HEK293 (cell line): ENCODE measurements at regions not wholly inside any gene's neighbourhood (a gene's known extent, or its start where the extent isn't known, plus 50 kb on each side); places are given as distances from the start of the nearest gene placed in this dataset.

Experiments used
- CTCF ChIA-PET: fragments of 350-600 bp; formaldehyde crosslinking; extraction: SDS; loops from one replicate; lab custom pipeline; 2021; ENCODE audit warnings: antibody characterized with exemption; lab: Yijun Ruan, JAX
- POLR2A ChIA-PET: fragments of 300-600 bp; formaldehyde crosslinking; extraction: SDS; loops from one replicate; lab custom pipeline; 2020; ENCODE audit warnings: antibody characterized with exemption, inconsistent platforms; lab: Yijun Ruan, JAX
- H3K27ac ChIP-seq: fragments of 200-500 bp; sonication (Bioruptor generic); 2 replicates; pipeline ENCODE4 v1.5.1; 2014; ENCODE audit warnings: low read depth, low read length, control low read depth, inconsistent platforms; ENCODE audit errors: extremely low read depth
- H3K36me3 ChIP-seq, 2 experiments: fragments of 200-500 bp in 1 of 2; sonication (Bioruptor generic) in 1 of 2; 1 replicate in 1 of 2; 2 replicates in 1 of 2; pipeline ENCODE4 v1.5.1; 2014 to 2017; ENCODE audit warnings: inconsistent platforms in 2 of 2, low read length in 2 of 2; ENCODE audit not compliant: control insufficient read depth in 2 of 2, insufficient read depth in 1 of 2
- H3K4me1 ChIP-seq: fragments of 200-500 bp; sonication (Bioruptor generic); 2 replicates; pipeline ENCODE4 v1.5.1; 2014; ENCODE audit warnings: mild to moderate bottlenecking, low read length, inconsistent platforms; ENCODE audit not compliant: control insufficient read depth, insufficient read depth
- H3K4me3 ChIP-seq: 2 replicates; pipeline ENCODE4 v1.5.1; 2011; ENCODE audit warnings: low read depth, mild to moderate bottlenecking, control low read depth, low read length, moderate library complexity
- H3K9me3 ChIP-seq: fragments of 200-500 bp; sonication (Bioruptor generic); 2 replicates; pipeline ENCODE4 v1.5.1; 2014; ENCODE audit warnings: low read depth, low read length, inconsistent platforms; ENCODE audit not compliant: control insufficient read depth, insufficient read depth
- GLIS1 ChIP-seq: fragments of 450-650 bp; formaldehyde crosslinking; IDR thresholded peaks from 2 replicates; pipeline ENCODE4 v1.5.1; 2016; ENCODE audit warnings: missing biosample characterization, missing genetic modification characterization
- GLIS2 ChIP-seq: fragments of 450-650 bp; formaldehyde crosslinking; IDR thresholded peaks from 2 replicates; pipeline ENCODE4 v1.5.1; 2016; ENCODE audit warnings: missing biosample characterization, missing genetic modification characterization
- INSM2 ChIP-seq: fragments of 450-650 bp; formaldehyde crosslinking; IDR thresholded peaks from 2 replicates; pipeline ENCODE4 v1.5.1; 2016; ENCODE audit warnings: missing biosample characterization, missing genetic modification characterization
- KLF1 ChIP-seq: fragments of 450-650 bp; formaldehyde crosslinking; IDR thresholded peaks from 2 replicates; pipeline ENCODE4 v1.5.1; 2016; ENCODE audit warnings: missing biosample characterization, missing genetic modification characterization
- SCRT1 ChIP-seq: fragments of 450-650 bp; formaldehyde crosslinking; IDR thresholded peaks from 2 replicates; pipeline ENCODE4 v1.5.1; 2016; ENCODE audit warnings: missing biosample characterization, missing genetic modification characterization, borderline replicate concordance
- SP2 ChIP-seq: fragments of 450-650 bp; formaldehyde crosslinking; IDR thresholded peaks from 2 replicates; pipeline ENCODE4 v1.5.1; 2016; ENCODE audit warnings: missing biosample characterization, missing genetic modification characterization
- YY1 ChIP-seq: fragments of 450-650 bp; formaldehyde crosslinking; IDR thresholded peaks from 2 replicates; pipeline ENCODE4 v1.5.1; 2018; ENCODE audit warnings: missing biosample characterization, missing genetic modification characterization
- YY2 ChIP-seq: fragments of 450-650 bp; formaldehyde crosslinking; IDR thresholded peaks from 2 replicates; pipeline ENCODE4 v1.5.1; 2016; ENCODE audit warnings: missing biosample characterization, missing genetic modification characterization
- ZBTB17 ChIP-seq: fragments of 450-650 bp; formaldehyde crosslinking; IDR thresholded peaks from 2 replicates; pipeline ENCODE4 v1.5.1; 2016; ENCODE audit warnings: missing biosample characterization, missing genetic modification characterization
- ZBTB48 ChIP-seq: fragments of 450-650 bp; formaldehyde crosslinking; IDR thresholded peaks from 2 replicates; pipeline ENCODE4 v1.5.1; 2016; ENCODE audit warnings: missing biosample characterization, missing genetic modification characterization
- ZIC2 ChIP-seq: fragments of 450-650 bp; formaldehyde crosslinking; IDR thresholded peaks from 2 replicates; pipeline ENCODE4 v1.5.1; 2016; ENCODE audit warnings: missing biosample characterization, missing genetic modification characterization
- ZNF112 ChIP-seq: fragments of 450-650 bp; formaldehyde crosslinking; IDR thresholded peaks from 2 replicates; pipeline ENCODE4 v1.5.0; 2017; ENCODE audit warnings: missing biosample characterization, missing genetic modification characterization
- ZNF169 ChIP-seq: fragments of 450-650 bp; formaldehyde crosslinking; IDR thresholded peaks from 2 replicates; pipeline ENCODE4 v1.5.1; 2016; ENCODE audit warnings: missing biosample characterization, missing genetic modification characterization
- ZNF19 ChIP-seq: fragments of 450-650 bp; formaldehyde crosslinking; IDR thresholded peaks from 2 replicates; pipeline ENCODE4; 2016; ENCODE audit warnings: missing biosample characterization, missing genetic modification characterization, low read depth
- ZNF211 ChIP-seq: fragments of 450-650 bp; formaldehyde crosslinking; IDR thresholded peaks from 2 replicates; pipeline ENCODE4 v1.5.1; 2016; ENCODE audit warnings: low read depth, missing biosample characterization, missing genetic modification characterization
- ZNF292 ChIP-seq: fragments of 450-650 bp; formaldehyde crosslinking; IDR thresholded peaks from 2 replicates; pipeline ENCODE4 v1.5.1; 2016; ENCODE audit warnings: low read depth, missing biosample characterization, missing genetic modification characterization, borderline replicate concordance
- ZNF324 ChIP-seq: fragments of 450-650 bp; formaldehyde crosslinking; IDR thresholded peaks from 2 replicates; pipeline ENCODE4 v1.5.1; 2016; ENCODE audit warnings: missing biosample characterization, missing genetic modification characterization
- ZNF488 ChIP-seq: fragments of 450-650 bp; formaldehyde crosslinking; IDR thresholded peaks from 2 replicates; pipeline ENCODE4 v1.5.1; 2016; ENCODE audit warnings: missing biosample characterization, missing genetic modification characterization
- ZNF510 ChIP-seq: fragments of 450-650 bp; formaldehyde crosslinking; IDR thresholded peaks from 2 replicates; pipeline ENCODE4 v1.5.1; 2018; ENCODE audit warnings: mild to moderate bottlenecking, missing genetic modification characterization, missing biosample characterization; ENCODE audit not compliant: insufficient replicate concordance
- ZNF830 ChIP-seq: fragments of 450-650 bp; IDR thresholded peaks from 2 replicates; pipeline ENCODE4 v1.5.0; 2018; ENCODE audit warnings: missing biosample characterization, missing genetic modification characterization, low read depth, mild to moderate bottlenecking, moderate library complexity
- ZSCAN18 ChIP-seq: fragments of 450-650 bp; formaldehyde crosslinking; IDR thresholded peaks from 2 replicates; pipeline ENCODE4 v1.5.1; 2016; ENCODE audit warnings: missing biosample characterization, missing genetic modification characterization
- ZSCAN30 ChIP-seq: fragments of 450-650 bp; IDR thresholded peaks from 2 replicates; pipeline ENCODE4 v1.5.1; 2018; ENCODE audit warnings: missing biosample characterization, mild to moderate bottlenecking, missing genetic modification characterization, moderate library complexity
- TF ChIP-seq, protein P1 (sequence below): fragments of 450-650 bp; formaldehyde crosslinking; IDR thresholded peaks from 2 replicates; pipeline ENCODE4 v1.5.1; 2016; ENCODE audit warnings: missing biosample characterization, missing genetic modification characterization, low read depth

- Histone ChIP-seq H3K9me3 (no peaks in the 10 kb centered on the region), H3K36me3 (no peaks in the 10 kb centered on the region), H3K4me1 (no peaks in the 10 kb centered on the region), H3K4me3 (no peak overlapping the region), H3K27ac (no peak overlapping the region)
- CTCF ChIA-PET, result no interaction called here
- POLR2A ChIA-PET, result no interaction called here
- TF ChIP-seq GLIS1 (tag by site-specific recombination), result peak; percentile 98
- TF ChIP-seq ZNF510 (tag by site-specific recombination), result no peak
- TF ChIP-seq ZNF112 (tag by site-specific recombination), result no peak
- no peak for TF ChIP-seq ZNF292 (tag by site-specific recombination)
- peak; percentile 71 for TF ChIP-seq ZIC2 (tag by site-specific recombination)
Measured at GRCh38 chr16:49019831-49020230, 261.8 kb downstream of the CBLN1 start.

- no peaks in the 10 kb centered on the region for H3K4me1 ChIP-seq
- H3K4me3 ChIP-seq, result no peak overlapping the region
- no peaks in the 10 kb centered on the region for H3K9me3 ChIP-seq
- no peaks in the 10 kb centered on the region for H3K36me3 ChIP-seq
- H3K27ac ChIP-seq, result no peak overlapping the region
- ChIA-PET POLR2A (no interaction called here), CTCF (interaction anchor here (1.0 kb wide), 1 partner anchor 13 kb away, joined by 3 read pairs; no protein-coding TSS in a partner anchor)
- TF ChIP-seq ZIC2 (tag by site-specific recombination) (0 out of 2 replicates have a peak, but pooled peaks have one; percentile 11), ZBTB17 (tag by site-specific recombination) (0 out of 2 replicates have a peak, but pooled peaks have one; percentile 20), ZNF488 (tag by site-specific recombination) (no peak), GLIS1 (tag by site-specific recombination) (peak; percentile 80), INSM2 (no peak), ZBTB48 (tag by site-specific recombination) (0 out of 2 replicates have a peak, but pooled peaks have one; percentile 27)
- TF ChIP-seq, protein P1, sequence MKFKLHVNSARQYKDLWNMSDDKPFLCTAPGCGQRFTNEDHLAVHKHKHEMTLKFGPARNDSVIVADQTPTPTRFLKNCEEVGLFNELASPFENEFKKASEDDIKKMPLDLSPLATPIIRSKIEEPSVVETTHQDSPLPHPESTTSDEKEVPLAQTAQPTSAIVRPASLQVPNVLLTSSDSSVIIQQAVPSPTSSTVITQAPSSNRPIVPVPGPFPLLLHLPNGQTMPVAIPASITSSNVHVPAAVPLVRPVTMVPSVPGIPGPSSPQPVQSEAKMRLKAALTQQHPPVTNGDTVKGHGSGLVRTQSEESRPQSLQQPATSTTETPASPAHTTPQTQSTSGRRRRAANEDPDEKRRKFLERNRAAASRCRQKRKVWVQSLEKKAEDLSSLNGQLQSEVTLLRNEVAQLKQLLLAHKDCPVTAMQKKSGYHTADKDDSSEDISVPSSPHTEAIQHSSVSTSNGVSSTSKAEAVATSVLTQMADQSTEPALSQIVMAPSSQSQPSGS (tag by site-specific recombination), result peak; percentile 83
Measured at GRCh38 chr16:49019081-49019633, 262.5 kb downstream of the CBLN1 start.

DNA sequence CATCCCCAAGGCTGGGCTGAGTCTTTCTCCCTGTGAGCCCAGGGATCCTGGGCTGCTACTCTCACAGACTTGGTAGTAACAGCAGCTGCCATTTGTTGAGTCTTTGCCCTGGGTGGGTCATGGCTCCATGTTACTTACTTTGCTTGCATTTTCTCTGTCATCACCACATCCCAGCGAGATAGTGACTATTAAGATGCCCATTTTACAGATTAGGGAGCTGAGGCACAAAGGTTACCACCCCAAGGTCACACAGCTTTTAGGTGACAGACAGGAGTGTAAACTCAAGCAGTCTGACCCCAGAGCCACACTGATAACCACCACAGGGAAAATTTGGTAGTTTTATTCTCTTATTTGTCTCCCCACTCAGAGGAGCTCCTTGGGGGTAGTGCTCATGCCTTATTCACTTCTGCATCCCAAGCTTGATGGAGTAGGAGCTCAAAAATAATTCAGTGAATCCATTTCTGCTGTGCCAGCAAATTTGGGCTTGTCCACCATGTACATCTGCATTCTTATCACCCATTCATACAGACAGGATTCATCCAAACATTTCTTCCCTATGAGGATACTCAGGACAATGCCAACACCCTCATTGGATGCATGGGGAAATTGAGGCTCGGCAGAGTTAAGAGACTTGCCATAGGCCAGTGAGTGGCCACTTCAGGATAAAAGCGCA lies 263.2 kb downstream of the CBLN1 start:
- Histone ChIP-seq H3K4me1 (no peaks in the 10 kb centered on the region), H3K9me3 (no peaks in the 10 kb centered on the region), H3K36me3 (no peaks in the 10 kb centered on the region), H3K27ac (no peak overlapping the region), H3K4me3 (no peak overlapping the region)
- TF ChIP-seq ZSCAN30 (tag by site-specific recombination) (no peak), ZNF169 (tag by site-specific recombination) (no peak)
- ChIA-PET POLR2A (no interaction called here), CTCF (interaction anchor here (1.0 kb wide), 1 partner anchor 13 kb away, joined by 3 read pairs; no protein-coding TSS in a partner anchor)

DNA sequence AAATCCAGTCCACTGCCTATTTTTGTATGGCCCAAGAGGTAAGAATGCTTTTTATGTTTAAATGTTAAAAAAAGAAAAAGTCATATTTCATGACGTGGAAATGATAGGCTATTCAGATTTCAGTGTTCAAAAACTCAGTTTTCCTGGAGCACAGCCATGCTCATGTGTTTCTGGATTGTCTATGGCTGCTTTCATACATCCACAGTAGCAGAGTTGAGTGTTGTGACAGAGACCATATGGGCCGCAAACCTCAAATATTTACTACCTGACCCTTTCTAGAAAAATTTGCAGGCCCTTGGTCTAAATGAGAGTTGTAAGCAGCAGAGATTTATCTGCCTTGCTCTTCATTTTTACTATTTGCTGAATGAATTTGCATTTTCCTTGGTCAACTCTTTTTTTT lies 264.1 kb downstream of the CBLN1 start:
- ChIA-PET CTCF (no interaction called here), POLR2A (no interaction called here)
- Histone ChIP-seq H3K27ac (no peak overlapping the region), H3K36me3 (no peaks in the 10 kb centered on the region), H3K4me3 (no peak overlapping the region), H3K4me1 (no peaks in the 10 kb centered on the region), H3K9me3 (no peaks in the 10 kb centered on the region)
- no peak for TF ChIP-seq GLIS2
- TF ChIP-seq KLF1, result no peak
- TF ChIP-seq ZNF19 (tag by site-specific recombination), result no peak
- TF ChIP-seq ZNF324, result no peak
- TF ChIP-seq ZNF211, result no peak
- no peak for TF ChIP-seq SCRT1 (tag by site-specific recombination)
- no peak for TF ChIP-seq YY2
- TF ChIP-seq ZSCAN18 (tag by site-specific recombination), result no peak
- TF ChIP-seq YY1 (tag by site-specific recombination), result no peak
- no peak for TF ChIP-seq SP2 (tag by site-specific recombination)
- TF ChIP-seq ZNF830 (tag by site-specific recombination), result no peak
